GM12864 (cell line): ENCODE measurements at regions not wholly inside any gene's neighbourhood (a gene's known extent, or its start where the extent isn't known, plus 50 kb on each side); places are given as distances from the start of the nearest gene placed in this dataset.

Source experiments
- DNase-seq: peaks from one replicate; pipeline ENCODE4 v3.0.0-alpha.2; 2011; ENCODE audit warnings: low read depth
- H3K4me3 ChIP-seq: 2 replicates; pipeline ENCODE4 v1.5.1; 2011; ENCODE audit warnings: mild to moderate bottlenecking, low read depth, low read length, control low read depth
- CTCF ChIP-seq: IDR thresholded peaks from 2 replicates; pipeline ENCODE4 v1.5.1; 2011; ENCODE audit warnings: low read depth, mild to moderate bottlenecking, moderate library complexity, low read length, control low read depth, inconsistent platforms; ENCODE audit errors: missing control alignments

DNA sequence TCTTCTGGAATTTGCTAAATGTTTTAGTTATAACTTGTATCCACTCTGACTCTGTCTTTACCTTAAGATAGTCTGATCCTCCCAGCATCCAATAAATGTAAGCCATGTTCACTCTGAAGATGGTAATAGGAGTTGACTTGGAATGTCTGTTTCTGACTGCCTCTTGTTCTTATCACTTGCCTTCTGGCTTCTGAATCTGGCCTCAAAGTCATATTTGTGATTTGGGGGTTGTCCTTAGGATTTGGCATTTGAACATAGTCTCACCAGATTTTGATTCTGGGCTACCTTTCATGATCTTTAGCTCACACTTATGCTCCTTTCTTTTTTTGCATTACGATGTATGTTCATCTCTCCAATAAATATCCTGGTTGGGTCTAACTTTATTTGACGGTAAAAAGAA is 247.0 kb downstream of the SH2D4B start:
- TF ChIP-seq CTCF, result no peak
- no peak for DNase-seq

DNA sequence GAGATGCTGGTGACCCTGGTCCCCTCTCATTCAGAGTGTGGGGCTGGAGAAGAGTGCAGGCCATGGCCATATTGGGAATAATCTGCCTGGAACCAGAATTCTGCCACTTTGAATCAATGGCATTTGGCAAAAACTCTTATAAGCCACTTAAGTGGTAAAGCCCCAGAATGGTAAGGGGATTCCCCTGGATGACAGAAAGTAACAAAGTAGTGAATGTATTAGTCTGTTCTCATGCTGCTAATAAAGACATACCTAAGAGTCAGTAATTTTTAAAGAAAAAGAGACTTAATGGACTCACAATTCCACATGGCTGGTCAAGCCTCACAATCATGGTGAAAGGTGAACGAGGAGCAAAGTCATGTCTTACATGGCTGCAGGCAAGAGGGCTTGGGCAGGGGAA is 248.6 kb downstream of the SH2D4B start:
- DNase-seq, result no peak
- H3K4me3 ChIP-seq, result no peak overlapping the region
- TF ChIP-seq CTCF, result no peak

More for the DNA sequence above, 247.0 kb downstream of the SH2D4B start:
- no peak overlapping the region for H3K4me3 ChIP-seq

DNA sequence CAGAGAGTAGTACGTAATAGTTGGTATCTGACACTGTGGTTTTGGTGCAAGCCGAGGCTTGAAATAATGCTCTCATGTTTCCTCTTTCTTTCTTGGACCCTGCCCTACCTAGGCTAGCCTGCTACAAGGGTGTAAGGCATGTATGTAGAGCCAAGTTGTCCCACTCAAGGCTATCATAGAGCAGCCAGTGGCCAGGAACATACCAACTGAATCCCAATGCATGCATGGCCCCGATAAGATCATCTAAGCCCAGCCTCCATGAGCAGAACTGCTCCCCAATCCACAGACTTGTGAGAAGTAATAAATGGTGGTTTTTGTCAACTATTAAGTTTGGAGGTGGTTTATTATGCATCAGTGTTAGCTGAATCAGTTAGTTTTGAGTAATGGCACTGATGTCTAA is 250.2 kb downstream of the SH2D4B start:
- no peak for DNase-seq
- no peak for TF ChIP-seq CTCF
- no peak overlapping the region for H3K4me3 ChIP-seq

- DNase-seq, result no peak
- H3K4me3 ChIP-seq, result no peak overlapping the region
- no peak for TF ChIP-seq CTCF
Observed at GRCh38 chr10:80794994-80795393, 257.3 kb downstream of the SH2D4B start.

DNA sequence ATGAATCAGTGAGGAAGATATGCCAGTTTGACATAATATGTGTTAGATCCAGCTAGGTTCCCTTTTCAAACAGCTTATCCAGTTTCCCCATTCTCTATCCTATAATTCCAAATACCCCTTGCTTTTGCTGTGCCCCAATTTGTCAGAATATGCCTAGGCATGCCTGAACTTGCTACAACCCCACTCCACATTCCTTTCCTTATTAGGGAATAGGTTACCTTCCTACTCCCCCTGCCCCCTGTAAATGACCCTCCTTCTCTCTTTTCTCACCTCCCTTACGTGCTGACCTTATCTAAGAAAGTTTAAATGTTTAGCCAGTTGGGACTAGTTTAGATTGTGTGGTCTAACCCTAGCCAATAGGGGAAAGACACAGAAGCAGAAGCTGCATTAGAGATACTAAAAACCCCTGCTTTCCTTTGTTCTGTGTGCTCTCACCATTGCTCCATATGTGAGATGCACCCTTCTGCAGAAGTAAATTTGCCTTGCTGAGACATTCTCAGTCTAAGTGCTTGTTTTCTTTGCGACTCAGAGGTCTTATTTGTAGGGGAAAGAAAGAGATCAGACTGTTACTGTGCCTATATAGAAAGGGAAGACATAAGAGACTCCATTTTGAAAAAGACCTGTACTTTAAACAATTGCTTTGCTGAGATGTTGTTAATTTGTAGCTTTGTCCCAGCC is 267.8 kb downstream of the SH2D4B start:
- no peak for TF ChIP-seq CTCF
- DNase-seq, result no peak
- H3K4me3 ChIP-seq, result no peak overlapping the region

- TF ChIP-seq CTCF, result no peak
- DNase-seq, result no peak
- no peak overlapping the region for H3K4me3 ChIP-seq
Observed at GRCh38 chr10:80814147-80814652, 276.5 kb downstream of the SH2D4B start.

DNA sequence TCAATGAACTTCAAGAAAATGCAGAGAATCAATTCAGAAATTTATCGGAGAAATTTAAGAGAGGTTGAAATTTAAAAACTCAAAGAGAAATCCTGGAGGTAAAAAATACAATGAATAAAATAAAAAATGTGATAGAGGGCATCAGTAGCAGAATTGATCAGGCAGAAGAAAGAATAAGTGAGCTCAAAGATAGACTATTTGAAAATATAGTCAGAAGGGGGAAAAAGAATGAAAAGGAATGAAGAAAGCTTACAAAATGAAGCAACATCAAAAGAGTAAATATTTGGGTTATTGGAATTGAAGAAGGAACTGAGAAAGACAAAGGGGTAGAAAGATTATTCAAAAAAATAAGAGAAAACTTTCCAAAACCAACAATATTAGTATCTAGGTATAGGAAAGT is 291.4 kb downstream of the SH2D4B start:
- TF ChIP-seq CTCF, result no peak
- H3K4me3 ChIP-seq, result no peak overlapping the region
- no peak for DNase-seq
